Skeletal muscle cell (primary cell): ENCODE measurements at regions not wholly inside any gene's neighbourhood (a gene's known extent, or its start where the extent isn't known, plus 50 kb on each side); places are given as distances from the start of the nearest gene placed in this dataset.

Experiments used
- DNase-seq: peaks from one replicate; pipeline ENCODE4 v3.0.0-alpha.2; 2010; ENCODE audit warnings: low read depth
- H3K4me3 ChIP-seq: 2 replicates; pipeline ENCODE4 v1.5.1; 2011; ENCODE audit warnings: low read depth, mild to moderate bottlenecking, control low read depth, low read length, moderate library complexity

DNA sequence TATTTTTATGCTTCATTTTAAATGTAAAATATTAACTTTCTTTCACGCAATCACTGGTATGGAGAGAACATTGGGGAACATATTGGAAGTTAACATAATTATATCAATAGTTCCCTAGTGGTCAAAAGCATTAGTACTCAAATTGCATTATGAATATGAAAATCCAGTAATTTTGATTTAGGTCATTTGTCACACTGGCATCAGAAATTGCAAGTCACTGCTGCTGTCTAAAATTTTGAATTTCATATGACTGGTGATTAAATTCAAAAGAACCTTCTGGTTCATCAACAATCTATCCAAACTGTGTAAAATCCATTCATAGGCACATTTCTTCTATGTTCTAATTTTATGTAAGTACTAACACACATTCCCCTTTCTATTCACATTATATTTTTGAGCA lies 2235.7 kb upstream of the PCDH20 start:
- DNase-seq: no peak
- no peak overlapping the region for H3K4me3 ChIP-seq

DNA sequence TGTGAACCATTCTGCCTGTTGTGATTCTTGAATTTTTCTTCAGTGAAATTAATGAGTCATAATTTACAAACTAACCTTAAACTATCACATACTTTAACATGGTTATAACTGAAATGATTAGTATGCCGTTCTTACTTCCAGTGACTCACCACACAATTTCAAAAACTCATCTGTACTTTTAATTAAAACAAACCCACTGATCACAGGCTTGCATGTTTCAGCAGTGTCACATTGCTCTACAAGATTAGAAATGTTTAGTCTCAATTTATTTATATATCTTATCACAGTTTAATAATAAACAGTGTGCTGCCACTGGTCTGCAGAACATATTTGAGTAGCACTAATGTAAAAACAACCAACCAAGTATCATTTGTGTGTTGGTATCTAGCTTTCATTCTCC lies 2227.9 kb upstream of the PCDH20 start:
- H3K4me3 ChIP-seq: no peak overlapping the region
- DNase-seq: no peak

DNA sequence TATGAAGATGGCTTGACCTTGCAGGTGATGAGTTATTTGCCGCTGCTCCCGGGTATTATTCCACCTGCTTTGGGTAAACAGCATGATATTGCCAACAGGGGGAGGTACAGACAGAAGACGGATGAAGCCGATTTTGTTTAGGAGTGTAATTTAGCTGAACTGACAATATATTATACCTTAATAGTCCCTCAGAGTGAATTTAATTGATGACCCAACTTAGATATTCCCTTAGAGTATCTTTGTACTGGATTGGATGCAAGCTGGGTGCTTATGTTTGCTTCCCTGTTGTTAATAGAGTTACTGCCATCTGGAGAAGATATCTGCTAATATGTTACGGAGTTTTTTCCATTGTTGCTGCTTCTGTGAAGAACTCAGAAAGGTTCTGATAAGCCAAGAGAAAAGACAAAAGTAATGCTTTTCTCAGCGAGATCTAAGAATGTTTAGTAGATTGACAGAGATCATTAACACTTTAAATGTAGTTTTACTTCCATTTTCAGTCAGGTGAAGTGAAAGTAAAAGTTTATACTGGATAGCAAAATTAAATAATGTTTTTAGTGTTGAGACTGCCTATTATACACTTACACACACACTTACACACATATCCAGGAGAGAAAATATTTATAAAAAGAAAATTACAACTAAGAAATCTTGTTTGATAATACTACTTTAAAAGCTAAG lies 2220.8 kb upstream of the PCDH20 start:
- DNase-seq: no peak
- H3K4me3 ChIP-seq: peak overlapping the region; percentile 19

DNA sequence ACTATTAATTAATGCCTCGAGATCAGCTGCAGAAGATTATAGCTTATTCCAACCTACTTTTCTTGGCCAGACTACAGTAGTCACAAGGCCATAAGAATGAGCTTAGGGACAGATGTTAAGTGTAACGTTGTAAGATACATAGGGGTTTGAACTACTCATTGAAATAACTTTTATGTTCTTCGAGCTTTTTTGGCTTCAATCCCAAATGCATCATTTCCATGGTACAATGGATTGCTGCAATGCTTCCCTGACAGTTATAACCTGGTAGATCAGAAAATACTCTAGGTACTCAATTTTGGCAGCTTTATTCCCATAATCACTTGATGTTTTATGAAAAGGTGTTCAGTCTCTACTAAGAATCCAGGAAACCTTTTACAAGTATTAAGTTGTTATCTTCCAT lies 2216.7 kb upstream of the PCDH20 start:
- no peak for DNase-seq

DNA sequence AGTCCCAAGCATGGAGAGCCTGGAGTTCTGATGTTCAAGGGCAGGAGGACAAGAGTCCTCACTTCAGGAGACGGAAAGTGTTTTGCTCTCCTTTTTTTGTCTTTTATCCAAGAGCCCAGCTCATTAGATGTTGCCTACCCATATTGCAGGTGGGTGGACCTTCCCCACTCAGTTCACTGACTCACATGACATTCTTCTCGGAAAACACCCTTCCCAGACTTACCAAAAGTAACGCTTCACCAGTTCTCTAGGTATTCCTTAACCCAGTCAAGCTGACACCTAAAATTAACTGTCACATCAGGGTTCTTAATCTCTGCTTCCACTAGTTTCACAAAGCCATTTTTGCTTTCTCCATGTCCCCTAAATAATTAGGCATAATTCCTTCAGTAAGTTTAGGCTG lies 2215.4 kb upstream of the PCDH20 start:
- no peak for DNase-seq
- no peak overlapping the region for H3K4me3 ChIP-seq

More for the DNA sequence above, 2216.7 kb upstream of the PCDH20 start:
- no peak overlapping the region for H3K4me3 ChIP-seq

DNA sequence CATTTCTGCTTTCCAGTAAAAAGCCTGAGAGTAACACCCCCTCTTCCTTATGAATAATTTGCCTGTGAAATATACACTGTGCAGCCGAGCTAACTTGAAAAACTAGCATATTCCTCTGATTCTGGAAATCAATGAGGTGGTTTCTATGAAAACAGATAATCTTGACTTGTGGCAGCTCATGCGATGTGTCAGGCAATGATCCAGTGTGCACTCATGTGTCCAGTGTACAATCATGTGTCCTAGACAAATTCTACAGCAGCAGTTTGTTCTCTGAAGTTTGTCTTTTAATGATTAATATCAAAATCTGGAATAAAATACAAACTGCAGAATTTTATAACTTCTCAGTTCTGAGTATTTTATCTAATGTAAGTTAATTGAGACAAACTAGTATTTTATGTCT lies 2213.9 kb upstream of the PCDH20 start:
- H3K4me3 ChIP-seq: no peak overlapping the region
- DNase-seq: no peak

DNA sequence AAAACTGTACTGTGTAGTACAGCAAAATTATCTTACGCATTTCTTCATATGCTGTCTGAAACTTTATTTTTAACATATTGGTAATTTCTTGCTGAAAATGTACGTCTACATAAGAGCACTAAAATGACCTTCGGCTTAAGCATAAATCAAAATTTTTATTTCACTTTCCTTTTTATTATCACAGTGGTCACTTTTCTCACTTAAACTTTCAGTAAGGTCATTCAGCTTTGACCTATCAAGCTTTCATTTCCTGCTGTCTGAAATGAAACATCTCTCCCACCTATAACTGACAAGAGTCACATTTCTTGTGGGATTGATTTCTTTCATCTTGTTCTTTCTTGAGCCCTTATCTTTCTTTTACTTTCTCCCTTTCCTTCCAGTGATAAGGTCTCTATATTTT lies 2212.7 kb upstream of the PCDH20 start:
- no peak overlapping the region for H3K4me3 ChIP-seq
- no peak for DNase-seq

DNA sequence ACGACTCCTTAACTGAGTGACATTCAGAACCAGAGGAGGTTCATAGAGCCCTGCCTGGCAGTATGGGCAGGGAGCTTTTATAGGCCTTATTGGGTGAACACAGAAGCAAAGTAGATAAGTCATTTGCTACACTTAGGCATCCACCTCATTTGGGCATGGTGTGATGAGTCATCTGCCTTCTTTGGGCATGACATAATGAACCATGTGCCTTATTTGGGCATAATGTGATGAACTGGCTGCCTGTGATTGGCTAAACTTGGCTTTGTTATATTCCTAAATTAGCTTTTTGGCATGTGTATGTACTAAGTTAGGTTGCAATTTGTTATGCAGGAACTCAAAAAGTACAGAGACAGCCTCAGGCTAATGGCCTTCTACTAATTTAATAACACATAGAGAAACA lies 2210.2 kb upstream of the PCDH20 start:
- no peak overlapping the region for H3K4me3 ChIP-seq
- DNase-seq: no peak

DNA sequence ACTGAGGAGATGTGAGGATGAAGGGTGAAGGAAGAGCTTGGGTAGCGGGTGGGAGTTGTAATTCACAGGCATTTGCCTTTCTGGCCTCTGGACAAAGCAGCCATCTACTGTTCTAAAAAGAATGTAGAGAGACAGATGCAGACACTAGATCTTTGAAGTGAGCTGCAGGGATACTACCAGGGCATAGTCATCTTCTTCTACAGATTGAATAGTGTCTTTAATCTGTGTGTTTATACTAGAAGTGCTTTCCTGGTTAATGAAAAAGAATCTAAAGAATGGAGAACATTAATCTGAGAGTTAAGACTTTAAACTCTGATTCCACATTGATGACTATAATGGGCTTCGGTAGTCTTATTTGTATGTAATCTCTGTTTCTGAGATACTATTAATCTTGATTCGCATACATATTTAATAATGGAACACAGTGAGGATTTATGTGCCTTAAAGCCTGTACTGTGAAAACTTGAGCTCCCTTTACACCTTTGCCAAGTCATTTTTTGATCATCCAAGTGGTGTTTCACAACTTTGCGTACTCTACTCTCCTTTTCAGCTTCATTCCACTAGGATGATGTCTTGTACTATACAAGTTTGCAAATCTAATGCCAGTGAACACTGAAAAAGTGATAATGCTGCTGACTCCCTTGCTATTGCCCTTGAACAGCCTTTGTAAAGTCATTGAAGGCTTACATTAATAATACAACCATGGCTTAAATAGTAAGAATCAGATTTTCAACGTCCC lies 2199.4 kb upstream of the PCDH20 start:
- peak; percentile 26 for DNase-seq
- H3K4me3 ChIP-seq: no peak overlapping the region

DNA sequence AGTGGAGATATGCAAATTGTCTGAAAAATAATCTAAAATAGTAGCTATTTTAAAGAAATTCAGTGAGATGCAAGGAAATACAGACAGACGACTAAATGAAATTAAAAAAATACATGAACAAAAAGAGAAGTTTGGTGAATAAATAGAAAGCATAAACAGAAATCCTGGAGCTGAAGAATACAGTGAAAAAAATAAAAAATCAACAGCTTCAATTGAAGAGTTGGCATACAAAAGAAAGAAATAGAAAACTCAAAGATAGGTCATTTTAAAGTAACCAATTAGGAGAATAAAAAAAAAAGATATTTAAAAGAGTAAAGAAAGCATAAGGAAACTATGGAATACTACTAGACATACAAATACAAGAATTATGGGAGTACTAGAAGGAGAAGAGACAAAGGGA lies 2191.5 kb upstream of the PCDH20 start:
- H3K4me3 ChIP-seq: no peak overlapping the region
- DNase-seq: no peak

DNA sequence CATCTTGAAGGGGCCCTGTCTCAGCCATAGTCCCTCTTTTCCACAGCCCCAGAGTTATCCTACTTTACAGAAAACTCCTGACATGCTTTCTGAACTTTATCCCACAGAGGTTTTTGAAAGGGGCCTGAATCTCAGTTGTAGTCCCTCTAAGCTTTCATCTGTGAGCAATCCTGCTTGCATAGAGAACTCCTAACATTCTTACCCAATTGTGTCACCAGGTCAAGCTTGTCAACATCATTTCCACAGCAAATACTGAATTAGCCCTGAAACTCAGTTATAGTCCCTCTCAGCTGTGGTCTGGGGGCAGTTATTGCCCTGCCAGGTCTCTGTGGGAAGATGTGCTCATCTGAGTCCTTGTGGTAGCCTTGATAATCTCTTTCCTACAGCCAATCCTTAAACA lies 2190.3 kb upstream of the PCDH20 start:
- DNase-seq: peak; percentile 19
- no peak overlapping the region for H3K4me3 ChIP-seq

DNA sequence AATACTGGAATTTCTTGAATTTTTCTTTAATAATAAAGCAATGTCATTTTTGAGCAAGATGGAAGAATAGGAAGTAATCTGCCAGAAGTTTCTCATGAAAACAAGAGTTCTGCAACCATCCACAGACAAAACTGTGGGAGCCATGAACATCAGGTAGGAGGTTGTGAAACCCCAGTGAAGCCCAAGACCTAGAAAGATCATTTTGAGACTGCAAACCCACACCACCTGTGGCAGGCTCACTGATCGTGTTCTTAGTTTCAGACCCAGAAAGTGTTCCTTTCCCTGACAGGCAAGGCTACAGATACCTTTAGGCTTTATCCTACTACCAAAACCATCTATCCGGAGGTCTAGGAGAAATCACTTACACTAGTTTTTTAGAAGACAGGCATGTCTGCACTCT lies 2189.8 kb upstream of the PCDH20 start:
- H3K4me3 ChIP-seq: no peak overlapping the region
- DNase-seq: no peak

DNA sequence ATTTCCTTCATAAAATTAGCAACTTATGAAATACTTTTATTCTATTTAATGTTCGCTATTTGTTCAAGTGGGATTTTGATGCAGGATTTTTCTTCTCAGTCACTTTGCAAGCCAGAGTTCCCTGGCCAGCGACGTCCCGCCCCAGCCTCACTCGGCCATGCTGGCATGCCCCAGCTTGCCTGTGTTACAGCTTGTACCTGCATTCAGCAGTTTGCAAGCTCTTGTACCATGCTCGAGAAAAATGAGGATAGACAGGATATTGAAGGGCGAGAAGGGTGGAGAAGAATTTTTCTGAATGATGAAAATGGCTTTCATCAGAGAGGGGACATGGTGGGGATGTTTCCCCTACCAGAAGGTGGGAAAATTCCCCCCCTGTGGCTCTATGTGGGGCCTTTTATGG lies 2180.2 kb upstream of the PCDH20 start:
- no peak for DNase-seq
- no peak overlapping the region for H3K4me3 ChIP-seq

DNA sequence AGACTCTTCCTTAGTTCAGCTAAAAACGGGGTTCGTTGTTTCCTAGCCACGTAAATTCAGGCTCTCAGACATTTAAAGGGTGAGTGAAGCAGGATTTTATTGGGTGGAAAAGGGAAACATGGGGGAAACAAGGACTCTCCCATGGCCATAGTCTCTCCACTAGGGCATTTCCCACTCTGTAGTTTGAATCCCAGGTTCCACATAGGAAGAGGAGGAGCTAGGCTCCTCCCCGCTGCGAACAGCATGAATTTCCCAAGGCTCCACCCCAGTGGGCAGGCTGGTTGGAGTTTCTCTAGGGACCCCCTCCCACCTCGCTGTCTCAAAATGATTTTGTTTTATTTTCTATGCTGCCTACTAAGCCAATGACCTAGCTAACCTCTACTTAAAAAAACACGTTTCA lies 2170.8 kb upstream of the PCDH20 start:
- DNase-seq: no peak
- no peak overlapping the region for H3K4me3 ChIP-seq

DNA sequence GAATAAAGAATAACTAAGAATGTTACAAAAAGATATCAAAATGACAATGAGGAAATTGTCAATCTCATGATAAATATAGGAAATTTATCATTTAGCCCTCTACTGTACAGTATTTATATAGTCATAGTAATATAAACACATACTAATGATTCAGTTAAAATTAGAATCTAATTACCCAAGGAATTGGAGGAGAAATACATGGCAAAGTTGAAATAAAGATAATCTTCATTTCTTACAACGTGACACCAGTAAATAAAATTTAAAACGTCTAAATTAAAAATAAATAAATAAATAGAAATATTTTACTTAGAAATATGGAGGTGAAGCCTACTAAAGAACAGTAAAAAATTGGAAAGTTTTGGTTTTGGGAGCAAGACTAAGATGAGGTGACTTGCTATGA lies 2163.1 kb upstream of the PCDH20 start:
- no peak overlapping the region for H3K4me3 ChIP-seq
- DNase-seq: no peak

DNA sequence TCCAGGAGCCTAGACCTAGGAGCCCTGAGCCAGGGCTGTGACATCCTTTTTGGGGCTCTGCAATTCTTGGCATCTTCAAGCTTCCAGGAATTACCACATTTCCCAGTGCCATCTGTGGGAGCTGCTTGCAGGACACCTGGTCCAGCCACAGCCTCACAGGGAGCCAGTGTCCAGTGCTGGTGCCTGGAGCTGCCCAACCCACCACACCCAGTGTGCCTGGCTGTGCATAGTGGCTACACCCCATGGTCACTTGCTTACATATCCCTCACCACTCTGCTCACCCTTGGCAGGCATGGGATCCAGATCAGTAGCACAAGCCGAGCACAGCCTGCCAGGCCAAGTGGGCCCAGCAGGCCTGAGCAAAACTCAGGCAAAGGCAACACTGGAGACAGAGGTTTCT lies 2151.4 kb upstream of the PCDH20 start:
- DNase-seq: no peak
- no peak overlapping the region for H3K4me3 ChIP-seq

DNA sequence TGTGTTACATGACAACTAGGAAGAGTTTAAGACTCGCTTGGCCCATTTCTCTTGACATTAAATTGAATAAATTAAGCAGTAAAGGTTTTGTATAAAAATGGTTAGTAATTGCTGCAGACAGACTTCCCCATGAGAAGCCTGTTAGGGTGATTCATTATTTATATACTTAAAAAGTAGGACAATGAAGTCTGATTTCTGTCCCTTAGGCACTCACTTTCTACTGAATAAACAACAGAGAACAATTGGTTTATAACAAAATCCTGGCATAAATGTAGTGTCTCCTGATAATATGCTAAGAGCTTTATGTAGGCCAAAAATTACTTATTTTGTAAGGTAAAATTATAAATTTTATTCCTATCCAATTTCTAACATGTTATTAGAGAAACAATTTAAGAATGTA lies 2138.5 kb upstream of the PCDH20 start:
- DNase-seq: no peak
- H3K4me3 ChIP-seq: no peak overlapping the region

DNA sequence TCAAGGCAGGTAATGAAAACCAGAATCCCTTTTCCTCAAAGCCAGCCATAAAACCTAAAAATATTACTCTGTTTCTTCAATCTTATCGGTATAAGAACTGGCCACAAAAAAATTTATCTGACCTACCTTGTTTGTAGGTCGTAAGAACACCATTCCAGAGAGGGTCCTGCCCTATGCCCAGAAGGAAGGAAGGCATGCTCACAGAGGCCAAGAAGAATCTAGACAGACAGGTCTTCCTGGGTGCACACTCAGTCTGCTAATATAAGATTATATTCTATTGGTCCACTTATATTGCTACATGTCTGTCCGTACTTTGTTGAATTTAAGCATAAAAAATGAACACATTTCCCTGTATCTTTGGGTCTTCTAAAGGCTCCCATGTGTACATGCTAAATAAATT lies 2136.1 kb upstream of the PCDH20 start:
- no peak for DNase-seq
- no peak overlapping the region for H3K4me3 ChIP-seq

DNA sequence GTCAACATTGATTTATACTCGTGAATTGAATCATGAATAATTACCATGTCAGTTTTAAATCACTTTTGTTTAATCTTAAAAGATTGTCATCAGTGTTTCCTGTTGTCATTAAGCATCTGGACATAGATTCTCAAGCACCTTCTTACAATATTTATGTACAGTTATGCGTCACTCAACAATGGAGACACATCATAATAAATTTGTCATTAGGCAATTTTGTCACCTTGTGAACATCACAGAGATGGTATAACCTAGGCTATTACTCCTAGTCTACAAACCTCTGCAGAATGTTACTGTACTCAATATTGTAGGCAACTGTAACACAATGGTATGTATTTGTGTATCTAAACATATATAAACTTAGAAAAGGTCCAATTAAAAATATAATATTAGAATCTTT lies 2130.9 kb upstream of the PCDH20 start:
- H3K4me3 ChIP-seq: no peak overlapping the region
- DNase-seq: no peak

DNA sequence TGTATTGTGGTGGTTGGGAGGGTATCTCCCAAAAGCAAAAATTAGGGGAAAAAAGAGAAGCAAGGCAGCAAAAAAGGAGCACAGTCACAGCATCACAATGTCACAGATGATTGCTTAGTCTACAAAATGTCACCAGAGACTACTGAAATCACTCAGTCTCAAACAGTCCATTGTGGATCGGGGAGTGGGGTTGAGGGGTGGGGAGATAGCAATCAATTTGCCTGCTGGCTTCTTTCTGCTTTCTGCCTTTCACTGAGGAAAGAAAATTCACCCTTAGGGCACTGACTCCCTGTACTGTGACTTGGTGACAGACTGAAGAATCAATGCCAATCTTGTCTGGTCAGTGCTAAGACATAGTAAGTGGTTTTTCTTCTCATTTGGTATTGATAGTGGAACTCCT lies 2127.1 kb upstream of the PCDH20 start:
- DNase-seq: no peak
- no peak overlapping the region for H3K4me3 ChIP-seq

DNA sequence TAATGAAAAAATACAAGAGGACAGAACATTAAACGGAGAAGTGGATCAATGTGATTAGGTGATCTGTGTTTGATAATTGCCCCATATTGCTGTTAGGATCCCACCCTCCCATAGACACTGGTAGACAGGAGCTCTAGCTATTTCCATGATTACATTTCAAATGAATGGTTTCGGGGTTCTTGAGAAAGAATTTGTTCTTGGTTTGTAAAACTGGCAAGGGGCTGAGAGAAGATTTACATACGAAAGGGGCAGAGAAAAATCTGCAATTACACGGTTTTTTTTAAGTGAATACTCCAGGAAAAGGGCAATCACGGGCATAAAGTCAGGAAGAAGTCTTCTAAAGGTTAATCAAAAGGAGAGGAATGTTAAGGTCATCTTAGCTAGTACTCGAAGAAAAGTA lies 2125.7 kb upstream of the PCDH20 start:
- H3K4me3 ChIP-seq: no peak overlapping the region
- DNase-seq: no peak
